Right cardiac atrium (tissue), 5 donors: ENCODE measurements at regions not wholly inside any gene's neighbourhood (a gene's known extent, or its start where the extent isn't known, plus 50 kb on each side); places are given as distances from the start of the nearest gene placed in this dataset.
"Not testable (repeated sequence)": the region's sequence is repeated elsewhere in the genome, so short reads cannot be mapped to it uniquely, and the experiment has no call there.

Source experiments
- ATAC-seq, 2 donors: fragments of 200-7000 bp; cut with Tn5 transposase; one replicate each; pipeline versions ENCODE4 v1.8.0 to v1.9.1; 2020; ENCODE audit warnings: moderate library complexity in 2 of 2, mild to moderate bottlenecking in 1 of 2
- DNase-seq, 3 donors: peaks; one replicate each; pipeline ENCODE4 v3.0.0-alpha.2; 2020
- H3K27ac ChIP-seq: one replicate; pipeline ENCODE4 v1.5.1; 2013; ENCODE audit warnings: mild to moderate bottlenecking, low read length, control low read depth, moderate library complexity
- H3K27me3 ChIP-seq: one replicate; pipeline ENCODE4 v1.6.1; 2013; ENCODE audit not compliant: control insufficient read depth, insufficient read depth
- H3K4me1 ChIP-seq: one replicate; pipeline ENCODE4 v1.6.1; 2013; ENCODE audit warnings: low read length; ENCODE audit not compliant: control insufficient read depth, insufficient read depth
- H3K4me3 ChIP-seq: one replicate; pipeline ENCODE4 v1.5.1; 2013; ENCODE audit warnings: low read length, control low read depth
- H3K9me3 ChIP-seq: one replicate; pipeline ENCODE4 v1.6.1; 2013; ENCODE audit warnings: low read length; ENCODE audit not compliant: control insufficient read depth
- WGBS: extraction: QIAGEN DNeasy Blood & Tissue Kit; methylation state at CpG from one replicate; pipeline ENCODE4 v1.1.7; 2013; 5-methylcytosine and 5-hydroxymethylcytosine counted together
- intact Hi-C, 4 donors: fragments of 100-400 bp; cut with DNase I; formaldehyde crosslinking; loops; one replicate each; pipeline versions ENCODE4 v1.11.0 to v1.14.0; 2022 to 2023
- donor health status: healthy with polysubstance abuse.
- donor health status: DM: no; HTN: yes; CAD: no.
- donor health status: DM: no; HTN: no; CAD: no.
- donor health status: DM: no; HTN: yes; CAD: no; lungs with severe emphysema.
- donor health status: DM: yes; HTN: yes; CAD: no.

- Histone ChIP-seq H3K27ac (no peak overlapping the region), H3K27me3 (no peaks in the 10 kb centered on the region), H3K9me3 (no peaks in the 10 kb centered on the region), H3K4me1 (no peaks in the 10 kb centered on the region), H3K4me3 (no peak overlapping the region)
- intact Hi-C loops, result no loop called here
- no peak for DNase-seq
- no peak for ATAC-seq
- WGBS, result 95% methylated on average over 1 of the region's 1 CpG
Observed at GRCh38 chr16:73413830-73414190, 365.9 kb upstream of the ZFHX3 start.

- Histone ChIP-seq H3K27me3 (no peaks in the 10 kb centered on the region), H3K4me1 (no peaks in the 10 kb centered on the region), H3K27ac (no peak overlapping the region), H3K4me3 (no peak overlapping the region), H3K9me3 (no peaks in the 10 kb centered on the region)
- ATAC-seq, result no peak
- no peak for DNase-seq
- intact Hi-C loops, result no loop called here
- 86% methylated on average over 6 of the region's 6 CpGs for WGBS
Observed at GRCh38 chr16:73413091-73413829, 365.3 kb upstream of the ZFHX3 start.

GRCh38 chr16:73412416-73412815, 364.5 kb upstream of the ZFHX3 start:
- no peaks in the 10 kb centered on the region for H3K4me1 ChIP-seq
- intact Hi-C loops, result no loop called here
- DNase-seq (no peak), ATAC-seq (no peak)
- WGBS, result 87% methylated on average over 7 of the region's 7 CpGs
- H3K27ac ChIP-seq, result no peak overlapping the region
- no peaks in the 10 kb centered on the region for H3K27me3 ChIP-seq
- H3K4me3 ChIP-seq, result no peak overlapping the region
- H3K9me3 ChIP-seq, result no peaks in the 10 kb centered on the region

GRCh38 chr16:73408716-73409115, 360.8 kb upstream of the ZFHX3 start:
- H3K27me3 ChIP-seq, result no peaks in the 10 kb centered on the region
- 83% methylated on average over 6 of the region's 6 CpGs for WGBS
- no peak for ATAC-seq
- no peak overlapping the region for H3K27ac ChIP-seq
- H3K4me3 ChIP-seq, result no peak overlapping the region
- intact Hi-C loops, result no loop called here
- no peaks in the 10 kb centered on the region for H3K9me3 ChIP-seq
- H3K4me1 ChIP-seq, result no peaks in the 10 kb centered on the region
- DNase-seq, result no peak

- ATAC-seq, result no peak
- Histone ChIP-seq H3K27me3 (no peaks in the 10 kb centered on the region), H3K27ac (no peak overlapping the region), H3K9me3 (no peaks in the 10 kb centered on the region), H3K4me3 (no peak overlapping the region), H3K4me1 (no peaks in the 10 kb centered on the region)
- WGBS, result 56% methylated on average over 7 of the region's 7 CpGs
- intact Hi-C loops, result no loop called here
- DNase-seq, result no peak
Observed at GRCh38 chr16:73408311-73408710, 360.4 kb upstream of the ZFHX3 start.

GRCh38 chr16:73405851-73406250, 357.9 kb upstream of the ZFHX3 start:
- WGBS, result 92% methylated on average over 11 of the region's 11 CpGs
- no peaks in the 10 kb centered on the region for H3K9me3 ChIP-seq
- intact Hi-C loops, result no loop called here
- no peak overlapping the region for H3K4me3 ChIP-seq
- no peak for ATAC-seq
- H3K4me1 ChIP-seq, result no peaks in the 10 kb centered on the region
- H3K27me3 ChIP-seq, result no peaks in the 10 kb centered on the region
- H3K27ac ChIP-seq, result no peak overlapping the region
- DNase-seq, result no peak

- Histone ChIP-seq H3K9me3 (no peaks in the 10 kb centered on the region), H3K4me1 (no peaks in the 10 kb centered on the region), H3K4me3 (no peak overlapping the region), H3K27me3 (no peaks in the 10 kb centered on the region), H3K27ac (no peak overlapping the region)
- intact Hi-C loops, result no loop called here
- DNase-seq (no peak), ATAC-seq (no peak)
Observed at GRCh38 chr16:73404001-73404400, 356.1 kb upstream of the ZFHX3 start.

GRCh38 chr16:73403291-73403690, 355.4 kb upstream of the ZFHX3 start:
- Histone ChIP-seq H3K4me3 (no peak overlapping the region), H3K4me1 (no peaks in the 10 kb centered on the region), H3K27ac (no peak overlapping the region), H3K9me3 (no peaks in the 10 kb centered on the region), H3K27me3 (no peaks in the 10 kb centered on the region)
- DNase-seq, result no peak
- intact Hi-C loops, result no loop called here
- no peak for ATAC-seq
- 92% methylated on average over 12 of the region's 12 CpGs for WGBS

GRCh38 chr16:73400951-73401350, 353.0 kb upstream of the ZFHX3 start:
- no peak for DNase-seq
- intact Hi-C loops, result no loop called here
- Histone ChIP-seq H3K27me3 (no peaks in the 10 kb centered on the region), H3K9me3 (no peaks in the 10 kb centered on the region), H3K4me3 (no peak overlapping the region), H3K27ac (no peak overlapping the region), H3K4me1 (no peaks in the 10 kb centered on the region)
- no peak for ATAC-seq
- 80% methylated on average over 10 of the region's 10 CpGs for WGBS

GRCh38 chr16:73399997-73400396, 352.1 kb upstream of the ZFHX3 start:
- Histone ChIP-seq H3K27me3 (no peaks in the 10 kb centered on the region), H3K27ac (no peak overlapping the region), H3K4me1 (no peaks in the 10 kb centered on the region), H3K4me3 (no peak overlapping the region), H3K9me3 (no peaks in the 10 kb centered on the region)
- DNase-seq (no peak), ATAC-seq (no peak)
- WGBS, result 91% methylated on average over 5 of the region's 5 CpGs
- intact Hi-C loops, result no loop called here

GRCh38 chr16:73399486-73399885, 351.6 kb upstream of the ZFHX3 start:
- ATAC-seq (no peak), DNase-seq (no peak)
- Histone ChIP-seq H3K9me3 (no peaks in the 10 kb centered on the region), H3K27me3 (no peaks in the 10 kb centered on the region), H3K27ac (no peak overlapping the region), H3K4me3 (no peak overlapping the region), H3K4me1 (no peaks in the 10 kb centered on the region)
- 92% methylated on average over 5 of the region's 5 CpGs for WGBS
- intact Hi-C loops, result no loop called here

- H3K4me1 ChIP-seq, intact Hi-C loops, H3K27ac ChIP-seq, ATAC-seq, H3K9me3 ChIP-seq, DNase-seq, H3K4me3 ChIP-seq, H3K27me3 ChIP-seq: not testable (repeated sequence)
- 98% methylated on average over 1 of the region's 1 CpG for WGBS
Observed at GRCh38 chr16:73398604-73399003, 350.7 kb upstream of the ZFHX3 start.
